Esophagus squamous epithelium (tissue), 4 donors: ENCODE measurements at regions not wholly inside any gene's neighbourhood (a gene's known extent, or its start where the extent isn't known, plus 50 kb on each side); places are given as distances from the start of the nearest gene placed in this dataset.

ENCODE experiments used
- POLR2A ChIP-seq, 4 donors: fragments of 450-650 bp; IDR thresholded peaks; one replicate each; pipeline ENCODE4 v1.6.1; 2017; ENCODE audit warnings: antibody characterized with exemption in 4 of 4, mild to moderate bottlenecking in 4 of 4, moderate library complexity in 3 of 4
- TF ChIP-seq, protein P1 (sequence below), 6 experiments: fragments of 450-650 bp in 4 of 6; fragments of 200-600 bp in 2 of 6; sonication (generic) in 2 of 6; IDR thresholded peaks; one replicate each; pipeline ENCODE4 v1.5.1; 2016 to 2019; ENCODE audit warnings: antibody characterized with exemption in 6 of 6, mild to moderate bottlenecking in 4 of 6, moderate library complexity in 4 of 6

DNA sequence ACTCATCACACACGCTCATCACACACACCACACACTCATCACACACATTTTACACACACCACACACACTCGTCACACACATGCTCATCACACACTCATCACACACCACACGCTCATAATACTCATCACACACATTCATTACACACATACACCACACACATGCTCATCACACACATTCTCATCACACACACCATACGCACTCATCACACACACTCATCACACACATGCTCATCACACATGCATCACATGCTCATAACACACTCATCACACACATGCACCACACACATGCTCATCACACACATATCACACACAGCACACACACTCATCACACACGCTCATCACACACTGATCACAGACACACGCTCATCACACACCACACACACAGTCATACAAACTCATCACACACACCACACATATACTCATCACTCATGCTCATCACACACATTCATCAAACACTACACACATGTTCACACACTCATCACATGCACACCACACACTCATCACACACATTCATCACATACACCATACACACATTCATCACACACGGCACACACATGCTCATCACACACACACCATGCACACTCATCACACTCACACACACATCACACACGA lies 247.1 kb upstream of the SGCG start:
- no peak for TF ChIP-seq POLR2A (IDR thresholded peaks at IDR 0.05)
- TF ChIP-seq, protein P1, sequence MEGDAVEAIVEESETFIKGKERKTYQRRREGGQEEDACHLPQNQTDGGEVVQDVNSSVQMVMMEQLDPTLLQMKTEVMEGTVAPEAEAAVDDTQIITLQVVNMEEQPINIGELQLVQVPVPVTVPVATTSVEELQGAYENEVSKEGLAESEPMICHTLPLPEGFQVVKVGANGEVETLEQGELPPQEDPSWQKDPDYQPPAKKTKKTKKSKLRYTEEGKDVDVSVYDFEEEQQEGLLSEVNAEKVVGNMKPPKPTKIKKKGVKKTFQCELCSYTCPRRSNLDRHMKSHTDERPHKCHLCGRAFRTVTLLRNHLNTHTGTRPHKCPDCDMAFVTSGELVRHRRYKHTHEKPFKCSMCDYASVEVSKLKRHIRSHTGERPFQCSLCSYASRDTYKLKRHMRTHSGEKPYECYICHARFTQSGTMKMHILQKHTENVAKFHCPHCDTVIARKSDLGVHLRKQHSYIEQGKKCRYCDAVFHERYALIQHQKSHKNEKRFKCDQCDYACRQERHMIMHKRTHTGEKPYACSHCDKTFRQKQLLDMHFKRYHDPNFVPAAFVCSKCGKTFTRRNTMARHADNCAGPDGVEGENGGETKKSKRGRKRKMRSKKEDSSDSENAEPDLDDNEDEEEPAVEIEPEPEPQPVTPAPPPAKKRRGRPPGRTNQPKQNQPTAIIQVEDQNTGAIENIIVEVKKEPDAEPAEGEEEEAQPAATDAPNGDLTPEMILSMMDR (IDR thresholded peaks at IDR 0.05) = no peak
